ENCODE measurements at regions not wholly inside any gene's neighbourhood (a gene's known extent, or its start where the extent isn't known, plus 50 kb on each side); places are given as distances from the start of the nearest gene placed in this dataset.

DNA sequence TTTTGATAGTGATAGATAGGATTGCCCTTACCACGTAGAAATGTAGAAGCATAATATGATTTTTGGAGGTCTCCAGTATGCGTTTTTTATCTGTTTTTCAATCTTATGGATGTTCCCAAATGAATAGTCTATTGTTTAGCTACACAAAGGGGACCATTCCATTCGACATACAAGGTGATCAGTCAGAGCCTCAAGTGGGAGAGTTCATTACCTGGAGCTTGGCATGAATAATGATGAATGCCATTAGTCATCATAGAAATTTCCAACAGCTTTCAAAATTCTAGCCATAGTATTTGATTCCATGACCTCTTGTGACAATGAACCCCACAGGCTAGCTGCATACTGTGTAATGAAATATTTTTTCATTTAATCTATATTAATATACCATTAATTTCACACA is 123.6 kb downstream of the PDHA2 start:
- TF ChIP-seq, protein P1, sequence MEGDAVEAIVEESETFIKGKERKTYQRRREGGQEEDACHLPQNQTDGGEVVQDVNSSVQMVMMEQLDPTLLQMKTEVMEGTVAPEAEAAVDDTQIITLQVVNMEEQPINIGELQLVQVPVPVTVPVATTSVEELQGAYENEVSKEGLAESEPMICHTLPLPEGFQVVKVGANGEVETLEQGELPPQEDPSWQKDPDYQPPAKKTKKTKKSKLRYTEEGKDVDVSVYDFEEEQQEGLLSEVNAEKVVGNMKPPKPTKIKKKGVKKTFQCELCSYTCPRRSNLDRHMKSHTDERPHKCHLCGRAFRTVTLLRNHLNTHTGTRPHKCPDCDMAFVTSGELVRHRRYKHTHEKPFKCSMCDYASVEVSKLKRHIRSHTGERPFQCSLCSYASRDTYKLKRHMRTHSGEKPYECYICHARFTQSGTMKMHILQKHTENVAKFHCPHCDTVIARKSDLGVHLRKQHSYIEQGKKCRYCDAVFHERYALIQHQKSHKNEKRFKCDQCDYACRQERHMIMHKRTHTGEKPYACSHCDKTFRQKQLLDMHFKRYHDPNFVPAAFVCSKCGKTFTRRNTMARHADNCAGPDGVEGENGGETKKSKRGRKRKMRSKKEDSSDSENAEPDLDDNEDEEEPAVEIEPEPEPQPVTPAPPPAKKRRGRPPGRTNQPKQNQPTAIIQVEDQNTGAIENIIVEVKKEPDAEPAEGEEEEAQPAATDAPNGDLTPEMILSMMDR (IDR thresholded peaks at IDR 0.05; ENCODE audit: poor library complexity), result no peak
- no peak for TF ChIP-seq EZH2phosphoT487 (IDR thresholded peaks at IDR 0.05; ENCODE audit: low read depth, severe bottlenecking, unreplicated experiment)
- TF ChIP-seq EZH2 (IDR thresholded peaks at IDR 0.05; ENCODE audit: borderline replicate concordance), result no peak
